ENCODE measurements at regions not wholly inside any gene's neighbourhood (a gene's known extent, or its start where the extent isn't known, plus 50 kb on each side); places are given as distances from the start of the nearest gene placed in this dataset.

- TF ChIP-seq GTF3C2 (IDR thresholded peaks at IDR 0.05; ENCODE audit: borderline replicate concordance, extremely low read depth, insufficient read length) = no peak
- TF ChIP-seq ZNF512 (tag; IDR thresholded peaks at IDR 0.05) = no peak
- TF ChIP-seq ZBTB8A (IDR thresholded peaks at IDR 0.05; ENCODE audit: partially characterized antibody) = no peak
- no peak for TF ChIP-seq KDM4B (IDR thresholded peaks at IDR 0.05; ENCODE audit: borderline replicate concordance in 2 of 2, low read depth in 1 of 2)
- TF ChIP-seq ADNP (tag; IDR thresholded peaks at IDR 0.05) = no peak
Measured at GRCh38 chr5:156154757-156155156, 172.2 kb upstream of the SGCD start (continued).

- no peak for ATAC-seq
- H3K4me2 ChIP-seq (ENCODE audit: insufficient read depth, low read length) = no peak overlapping the region
- DNase-seq (ENCODE audit: extremely low read depth in 1 of 4, low spot score in 3 of 4) = no peak
- H2AFZ ChIP-seq (ENCODE audit: low read depth, low read length) = no peak overlapping the region
- no peak for FAIRE-seq
- no peaks in the 10 kb centered on the region for H3K4me1 ChIP-seq (replicated peaks in 1 of 2; ENCODE audit: control insufficient read depth in 2 of 2, insufficient read depth in 2 of 2, low read length in 2 of 2)
- H3K9ac ChIP-seq (ENCODE audit: insufficient read depth in 1 of 2, low read depth in 2 of 2, low read length in 2 of 2) = no peak overlapping the region
- 0 out of 2 replicates have a peak, but pooled peaks cover 1% of the 10 kb centered on the region for H3K9me3 ChIP-seq (replicated peaks; ENCODE audit: control insufficient read depth, insufficient read depth, low read depth, low read length)
- intact Hi-C loops (cut with micrococcal nuclease) (no loop called here), in situ Hi-C loops (cut with MboI) (no loop called here)
- WGBS (ENCODE audit: insufficient coverage, low coverage, missing lambda C conversion rate) = 3% methylated on average over 4 of the region's 4 CpGs
- ChIA-PET POLR2A (no interaction called here), CTCF (ENCODE audit: low intra/inter-chr PET ratio) (no interaction called here)
- H4K20me1 ChIP-seq (replicated peaks; ENCODE audit: control insufficient read depth, insufficient read depth, low read length) = no peaks in the 10 kb centered on the region
- no TSS peak for BruUV-seq (replicated peaks)
- no peak overlapping the region for H3K4me3 ChIP-seq
- H3K9me1 ChIP-seq (ENCODE audit: control insufficient read depth, insufficient read depth, low read length) = no peaks in the 10 kb centered on the region
- no peak overlapping the region for H3K27ac ChIP-seq (ENCODE audit: extremely low read depth, low read depth, low read length)
- H3K79me2 ChIP-seq (ENCODE audit: control insufficient read depth, insufficient read depth, low read length) = no peaks in the 10 kb centered on the region
- H3K36me3 ChIP-seq (ENCODE audit: control insufficient read depth, insufficient read depth, low read length) = no peaks in the 10 kb centered on the region
- no peaks in the 10 kb centered on the region for H3K27me3 ChIP-seq (ENCODE audit: control insufficient read depth in 2 of 2, insufficient read depth in 2 of 2, low read length in 2 of 2)
- TF ChIP-seq CBX3 (IDR thresholded peaks at IDR 0.05; ENCODE audit: borderline replicate concordance in 1 of 2, low read length in 2 of 2) (no peak), PHF20 (IDR thresholded peaks at IDR 0.05; ENCODE audit: partially characterized antibody) (no peak), PATZ1 (CRISPR knock-in tag; IDR thresholded peaks at IDR 0.05; ENCODE audit: borderline replicate concordance) (no peak), GTF2F1 (IDR thresholded peaks at IDR 0.05; ENCODE audit: low read depth, low read length) (no peak), EGR1 (conservative IDR thresholded peaks at IDR 0.05) (no peak), SMARCE1 (IDR thresholded peaks at IDR 0.05) (no peak), NFATC3 (IDR thresholded peaks at IDR 0.05) (no peak), MED1 (CRISPR knock-in tag; IDR thresholded peaks at IDR 0.05; ENCODE audit: borderline replicate concordance) (no peak), SIN3A (IDR thresholded peaks at IDR 0.05; ENCODE audit: borderline replicate concordance in 2 of 2, control insufficient read depth in 1 of 2, low read depth in 2 of 2, low read length in 2 of 2) (no peak), TRIM24 (IDR thresholded peaks at IDR 0.05) (no peak), ZNF511 (CRISPR knock-in tag; IDR thresholded peaks at IDR 0.05) (no peak)
Measured at GRCh38 chr5:156155598-156155997, 171.4 kb upstream of the SGCD start.
